Fibroblast of skin of right quadriceps (primary cell): ENCODE measurements at regions not wholly inside any gene's neighbourhood (a gene's known extent, or its start where the extent isn't known, plus 50 kb on each side); places are given as distances from the start of the nearest gene placed in this dataset.
A peak's percentile ranks its signal among the peaks of the same experiment; 100 is the strongest.

Experiments
- DNase-seq: peaks from one replicate; pipeline ENCODE4 v3.0.0-alpha.2; 2013

DNA sequence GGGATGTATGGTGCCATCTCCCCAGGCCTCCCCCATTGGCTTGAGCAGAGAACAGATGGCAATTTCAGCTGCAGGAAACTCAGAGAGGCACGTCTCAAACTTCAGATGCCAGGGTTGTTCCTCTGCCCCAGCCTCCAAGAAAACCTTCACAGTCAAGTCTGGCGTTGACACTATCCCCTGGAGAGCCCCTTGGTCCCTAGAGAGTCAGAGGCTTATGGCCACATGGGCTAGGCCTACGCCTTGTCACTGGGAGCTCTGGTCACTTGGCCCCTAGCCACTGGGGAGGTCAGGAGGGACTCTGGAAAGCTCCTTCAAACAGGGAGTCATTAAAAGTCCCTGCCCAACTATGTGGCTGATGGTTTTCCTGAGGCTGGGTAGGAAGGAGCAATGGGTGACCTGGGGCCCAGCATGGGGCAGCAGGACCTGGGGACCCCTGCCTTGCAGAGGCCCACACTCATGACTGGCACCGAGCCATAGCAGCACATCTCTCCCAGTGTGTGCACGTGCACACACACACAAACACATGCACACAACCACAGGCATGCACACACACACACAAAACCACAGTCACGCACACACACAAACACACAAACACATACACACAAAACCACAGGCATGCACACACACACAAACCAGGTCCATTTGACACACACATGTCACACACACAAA, 144.2 kb downstream of the GADD45G start:
- no peak for DNase-seq

DNA sequence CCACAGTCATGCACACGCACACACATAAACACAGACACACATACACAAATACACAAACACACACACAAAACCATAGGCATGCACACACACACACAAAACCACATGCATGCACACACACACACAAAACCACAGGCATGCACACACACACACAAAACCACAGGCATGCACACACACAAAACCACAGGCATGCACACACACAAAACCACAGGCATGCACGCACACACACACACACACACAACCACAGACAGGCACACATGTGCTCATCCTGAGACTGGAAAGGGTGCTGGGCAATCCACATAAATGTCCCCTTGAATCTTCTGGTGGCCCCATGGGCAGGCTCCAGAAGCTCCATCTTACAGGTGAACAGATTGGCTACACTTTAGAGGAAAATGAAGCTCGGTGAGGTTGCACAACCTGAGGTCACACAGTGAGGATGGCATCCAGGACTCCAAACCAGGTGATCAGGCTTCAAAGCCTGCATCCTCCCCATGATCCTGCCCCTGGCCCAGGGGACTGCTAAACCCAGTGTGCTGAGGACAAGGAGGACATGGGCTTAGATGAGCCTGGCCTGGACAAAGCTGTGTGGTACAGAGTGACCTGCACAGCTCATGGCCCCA, 144.8 kb downstream of the GADD45G start:
- peak; percentile 65 for DNase-seq

DNA sequence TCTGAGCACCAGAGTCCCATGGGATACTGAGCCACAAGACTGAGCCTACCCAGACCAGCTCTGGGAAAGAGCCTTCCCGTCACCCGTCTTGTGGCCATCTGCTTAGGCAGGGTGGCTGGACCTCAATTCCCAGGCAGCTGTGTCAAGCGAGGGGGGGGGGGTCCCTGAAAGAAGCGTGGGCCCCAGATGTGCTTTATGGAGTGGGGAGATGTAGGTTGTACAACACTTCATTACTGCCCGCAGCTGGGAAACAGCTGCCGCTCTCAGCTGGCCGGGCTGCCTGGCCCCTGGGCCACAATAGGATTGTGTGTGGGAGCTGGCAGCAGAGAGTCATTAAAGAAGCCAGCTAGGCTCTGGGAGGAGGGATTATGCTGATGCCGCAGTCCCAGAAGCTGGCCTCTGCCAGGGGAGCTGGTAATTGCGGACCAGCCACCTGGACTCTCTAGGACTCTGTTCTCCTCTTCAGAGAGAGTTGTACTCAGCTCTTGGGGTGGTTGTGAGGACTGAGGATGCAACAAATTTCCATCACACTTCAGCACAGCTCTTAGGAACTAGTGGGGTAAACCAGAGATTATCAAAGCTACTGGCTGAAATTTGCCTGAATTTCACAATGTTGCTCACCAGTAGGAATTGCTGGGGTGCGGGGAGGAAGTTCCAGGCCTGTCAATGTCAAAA, 145.4 kb downstream of the GADD45G start:
- DNase-seq, result no peak

DNA sequence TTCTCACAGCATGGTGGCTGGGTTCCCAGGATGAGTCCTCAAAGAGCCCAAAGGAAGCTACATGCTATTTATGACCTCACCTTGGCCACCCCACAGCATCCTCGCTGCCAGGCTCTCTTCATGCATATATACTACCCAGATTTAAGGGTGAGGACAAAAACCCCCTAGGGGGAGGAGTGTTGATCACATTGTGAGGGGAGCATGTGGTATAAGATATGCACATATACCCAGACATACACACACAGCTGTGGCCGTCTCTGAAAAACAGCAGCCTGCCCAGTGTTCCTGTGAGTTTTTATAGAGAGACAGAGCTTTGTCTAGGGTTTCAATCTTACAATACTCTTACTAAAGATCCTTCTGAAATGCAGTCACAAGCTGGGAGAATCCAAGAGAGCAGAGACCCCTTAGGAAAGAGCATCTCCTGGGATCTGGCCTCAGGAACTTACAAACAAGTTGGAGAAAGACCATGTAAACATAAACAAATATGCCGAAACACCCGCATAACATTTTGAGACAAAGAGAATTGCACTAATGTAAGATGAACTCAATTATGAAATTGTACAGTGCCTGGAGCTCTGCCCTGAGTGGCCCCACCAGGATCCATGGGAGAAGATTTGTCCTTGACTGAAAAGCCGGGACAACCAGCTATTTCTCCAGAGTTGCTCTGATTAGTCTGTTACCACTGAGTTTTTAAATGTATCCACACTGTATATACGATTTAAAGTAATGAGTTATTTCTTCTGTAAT, 146.4 kb downstream of the GADD45G start:
- DNase-seq, result no peak

DNA sequence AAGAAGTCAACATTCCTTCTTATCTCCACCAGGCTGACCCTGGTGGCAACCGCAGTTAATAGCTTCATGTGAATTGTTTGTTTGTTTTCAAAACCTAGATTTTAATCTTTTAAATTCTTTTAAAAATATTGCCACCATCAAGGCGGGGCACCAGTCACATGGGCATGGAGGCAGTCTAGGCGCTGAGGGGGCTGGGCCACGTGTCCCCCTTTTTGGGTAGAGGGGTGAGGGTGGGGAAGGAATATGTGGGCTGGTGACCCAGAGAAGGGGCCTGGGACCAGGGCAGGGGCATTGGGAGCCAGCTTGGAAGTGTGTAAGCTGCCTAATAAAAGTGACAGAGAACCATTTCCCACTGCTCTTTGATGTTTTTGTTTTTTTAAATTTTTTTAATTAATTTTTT, 147.3 kb downstream of the GADD45G start:
- DNase-seq, result no peak

DNA sequence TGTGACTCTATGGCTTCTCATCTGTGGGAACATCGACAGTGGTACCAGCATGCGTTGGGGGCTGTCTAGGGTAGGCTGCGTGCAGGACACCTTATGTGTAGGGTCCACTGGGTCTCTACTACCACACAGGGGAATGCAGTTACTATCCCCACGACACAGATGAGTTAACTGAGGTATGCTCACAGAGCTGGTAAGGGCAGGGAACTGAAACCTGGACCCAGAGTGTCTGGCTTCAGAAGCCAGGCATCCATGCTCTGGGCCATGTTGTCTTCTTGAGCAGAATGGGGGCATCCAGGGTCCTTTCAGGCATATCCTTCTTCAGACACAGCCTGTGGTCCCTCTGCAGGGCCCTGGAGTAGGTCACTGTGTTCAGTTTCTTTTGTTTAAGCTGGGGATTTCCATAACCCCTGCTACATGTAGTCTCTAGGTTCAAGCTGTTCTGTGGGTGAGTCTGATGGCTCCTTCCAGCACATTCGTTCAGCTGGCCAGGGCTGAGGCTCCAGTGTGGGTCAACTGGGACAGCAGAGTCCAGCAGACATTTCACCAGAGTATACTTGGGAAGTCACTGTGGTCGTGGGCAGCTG, 148.8 kb downstream of the GADD45G start:
- DNase-seq, result no peak

DNA sequence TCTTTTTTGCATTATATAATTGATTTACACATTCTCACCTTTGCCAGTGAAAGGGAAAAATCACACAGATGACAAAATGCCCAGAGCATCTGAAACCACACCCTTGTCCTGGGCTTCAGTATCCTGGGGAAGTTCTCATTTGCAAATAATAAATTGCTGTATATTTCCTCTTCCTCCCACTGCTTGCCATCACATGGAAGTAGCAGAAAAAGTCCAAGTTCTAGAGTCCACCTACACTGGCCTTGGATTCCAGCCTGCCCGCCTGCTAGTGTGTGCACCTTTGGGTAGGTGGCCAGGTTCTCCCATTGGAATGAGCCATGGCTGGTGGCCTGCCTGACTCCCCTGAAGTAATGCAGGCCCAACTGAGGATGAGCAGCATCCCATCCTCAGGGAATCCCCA, 149.4 kb downstream of the GADD45G start:
- DNase-seq, result no peak

DNA sequence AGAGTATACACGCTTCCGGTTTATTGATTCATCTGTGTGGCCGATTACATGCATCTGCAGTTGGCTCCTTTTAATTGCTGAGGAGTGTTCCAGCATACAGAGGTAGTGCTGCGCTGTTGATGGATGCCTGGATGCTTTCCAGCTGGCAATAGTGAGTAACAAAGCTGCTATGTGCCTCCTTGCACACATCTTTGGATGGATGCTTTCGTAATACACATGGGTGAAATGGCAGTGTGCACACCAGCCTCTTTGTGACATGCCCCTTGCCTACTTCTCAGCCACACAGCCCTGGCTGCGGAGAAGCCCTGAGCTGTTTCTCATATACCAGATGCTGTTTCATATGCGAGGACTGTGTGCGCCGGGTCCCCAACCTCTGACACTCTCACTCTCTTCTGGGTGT, 151.0 kb downstream of the GADD45G start:
- peak; percentile 94 for DNase-seq

DNA sequence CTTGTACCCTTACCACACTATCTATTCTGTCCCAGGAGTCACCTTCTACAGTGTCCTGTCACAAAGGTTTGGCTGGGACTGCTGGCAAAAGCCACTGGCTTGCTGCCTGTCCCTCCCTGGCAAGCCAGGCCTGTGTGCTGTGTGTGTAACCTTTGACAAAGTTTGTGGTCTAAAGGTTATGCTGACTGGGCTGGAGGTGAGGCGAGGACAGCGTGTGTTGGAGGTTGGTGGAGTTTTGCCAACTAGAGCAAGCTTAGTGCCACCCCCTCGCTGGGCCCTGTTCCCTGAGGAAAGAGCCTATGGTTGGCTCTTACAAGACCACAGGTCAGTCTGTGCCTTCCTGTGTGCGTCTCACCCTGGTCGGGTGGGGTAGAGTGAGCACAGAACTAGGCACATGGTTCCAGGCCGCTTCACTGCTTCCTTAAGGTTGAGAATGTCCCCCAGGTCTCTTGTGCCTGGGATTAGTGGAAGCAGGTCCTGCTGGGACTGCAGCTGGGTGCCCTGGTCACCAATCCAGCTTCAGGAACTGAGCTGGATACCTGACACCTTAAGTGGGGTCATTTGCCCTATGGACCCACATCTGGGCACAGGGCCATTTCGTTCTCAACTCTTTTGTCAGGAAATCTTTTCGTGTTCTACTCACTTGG, 152.2 kb downstream of the GADD45G start:
- no peak for DNase-seq

DNA sequence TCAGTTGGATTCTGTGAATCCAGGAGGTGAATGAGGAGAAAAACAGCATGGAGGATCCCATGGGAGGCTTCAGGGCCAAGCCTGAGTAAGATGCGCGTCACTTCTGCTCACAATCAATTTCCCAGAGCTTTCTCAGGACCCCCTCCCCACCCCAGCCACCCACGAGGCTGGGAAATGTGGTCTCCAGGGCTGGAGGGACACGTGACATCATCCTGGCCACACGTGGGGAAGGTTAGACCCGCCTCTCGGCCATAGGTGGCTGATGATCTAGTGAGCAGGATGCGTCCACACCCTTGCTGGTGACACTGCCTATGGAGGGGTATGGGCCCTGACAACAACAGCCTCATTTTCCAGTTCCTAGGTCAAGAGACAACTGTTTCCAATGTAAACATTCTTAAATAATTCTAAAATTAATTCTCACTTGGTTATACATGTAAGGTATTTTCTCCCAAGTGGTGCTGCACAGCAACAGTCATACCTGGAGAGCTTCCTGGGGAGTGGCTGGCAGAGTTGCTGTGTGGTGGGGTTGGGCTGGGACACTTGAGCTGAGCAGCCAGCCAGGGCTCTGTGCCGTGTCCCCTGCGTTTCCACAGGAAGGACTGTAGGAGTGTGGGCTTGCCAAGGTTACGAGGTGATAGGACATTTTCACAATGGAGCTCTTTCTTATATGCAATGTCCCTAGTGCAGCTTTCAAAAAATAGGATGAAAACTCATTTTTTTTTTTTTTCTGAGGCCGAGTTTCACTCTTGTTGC, 153.1 kb downstream of the GADD45G start:
- DNase-seq, result no peak

DNA sequence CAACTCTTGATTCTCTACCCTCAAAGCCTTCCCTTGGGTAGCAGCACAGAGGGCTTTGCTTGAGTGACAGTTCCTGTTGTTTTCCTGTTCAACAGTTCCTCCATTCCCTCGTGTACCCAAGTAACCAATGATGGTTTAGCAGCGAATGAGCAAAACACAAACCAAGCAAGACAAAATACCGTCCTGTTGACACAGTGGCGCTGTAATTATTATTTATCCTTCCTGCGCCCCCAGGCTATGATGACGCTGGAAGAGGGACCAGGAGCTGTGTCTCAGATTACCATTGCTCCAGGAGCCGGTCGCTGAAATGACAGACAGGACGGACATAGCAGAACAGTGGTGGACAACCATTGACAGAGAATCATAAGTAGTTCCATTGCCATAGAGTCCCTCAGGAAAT, 154.8 kb downstream of the GADD45G start:
- DNase-seq, result no peak

DNA sequence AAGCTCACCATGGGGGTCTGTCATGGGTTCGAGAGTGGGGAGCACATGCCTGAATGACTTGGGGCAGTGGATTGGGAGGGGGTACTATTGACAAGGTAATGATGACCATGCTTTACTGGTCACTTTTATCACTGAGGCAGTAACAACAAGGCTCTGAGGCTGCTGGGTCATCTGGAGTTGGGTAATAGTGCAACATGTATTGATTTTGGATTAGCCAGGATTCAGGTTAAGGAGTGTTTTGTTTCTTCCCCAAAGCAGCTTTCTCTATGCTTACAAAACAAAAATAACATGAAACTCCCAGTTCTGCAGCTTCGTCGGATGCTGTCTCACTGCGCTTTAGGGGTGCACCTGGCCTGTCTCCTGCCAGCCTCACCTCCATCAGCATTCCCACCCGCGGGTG, 155.3 kb downstream of the GADD45G start:
- no peak for DNase-seq

DNA sequence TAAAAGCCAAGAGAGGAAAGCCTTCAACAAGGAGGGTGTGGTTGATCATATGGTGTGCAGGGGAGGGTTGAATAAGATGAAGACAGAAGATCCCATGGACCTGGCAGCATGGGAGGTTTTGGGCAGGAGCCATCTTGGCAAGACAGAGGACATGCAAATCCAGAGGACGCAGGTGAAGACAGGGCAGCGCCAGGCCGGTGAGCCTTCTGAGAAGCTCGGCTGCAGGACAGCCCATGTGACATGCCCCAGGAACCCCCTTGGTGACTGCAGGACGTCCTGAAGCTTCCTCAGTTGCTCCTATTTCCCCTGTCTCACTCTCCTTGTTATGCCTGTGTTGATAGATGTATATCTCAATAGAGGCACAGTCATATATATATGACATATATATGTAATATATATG, 159.4 kb downstream of the GADD45G start:
- DNase-seq, result no peak

DNA sequence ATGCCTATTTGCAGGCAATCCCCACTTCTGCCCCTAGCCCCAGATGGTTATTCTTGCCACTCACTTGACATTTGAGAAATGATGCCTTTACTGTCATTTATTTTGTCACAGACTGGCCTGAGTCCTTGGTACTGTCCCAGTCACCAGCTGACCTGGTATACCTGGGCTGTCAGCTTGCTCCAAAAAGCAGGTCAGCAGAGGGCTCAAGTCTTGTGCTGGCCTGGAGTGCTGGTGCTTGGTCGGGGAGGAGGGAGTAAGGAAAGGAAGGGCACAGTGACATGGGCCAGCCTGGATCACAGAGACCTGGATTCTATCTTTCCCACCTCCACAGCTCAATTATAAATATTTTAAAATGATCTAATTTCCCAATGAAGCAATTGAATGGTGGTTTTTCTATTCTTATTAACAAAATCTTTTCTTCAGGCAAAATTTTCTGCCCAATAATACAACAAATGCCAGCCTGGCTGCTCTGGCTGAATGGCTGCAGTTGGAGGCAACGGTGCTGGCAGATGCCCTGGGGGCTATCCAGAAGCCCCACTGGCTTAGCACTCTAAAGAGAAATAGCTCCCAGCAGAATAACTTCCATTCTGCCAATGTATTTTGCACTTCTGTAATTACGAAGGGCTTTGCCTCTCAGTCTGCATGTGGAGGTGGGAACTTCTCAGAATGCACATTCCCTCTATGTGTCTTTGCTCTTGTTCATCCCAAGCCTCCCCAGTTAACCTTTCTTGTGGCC, 160.6 kb downstream of the GADD45G start:
- DNase-seq, result no peak

DNA sequence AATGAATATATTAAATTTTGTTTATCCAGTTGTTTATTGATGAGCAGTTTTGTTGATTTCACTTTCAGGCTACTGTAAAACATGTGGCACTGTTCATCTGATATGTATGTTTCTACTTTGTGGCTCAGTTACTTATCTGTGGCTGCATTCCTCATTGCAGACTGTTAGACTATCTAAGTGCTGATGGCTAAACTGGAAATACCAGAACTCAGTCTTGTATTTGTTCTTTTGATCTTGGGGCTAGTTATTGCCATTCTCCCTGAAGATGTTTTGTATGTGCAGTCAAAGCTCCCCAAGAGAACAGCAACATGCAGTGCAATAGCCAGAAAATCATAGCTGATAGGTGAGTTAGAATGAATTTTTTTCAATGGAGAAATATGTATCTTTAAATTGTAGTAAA, 162.2 kb downstream of the GADD45G start:
- DNase-seq, result no peak

DNA sequence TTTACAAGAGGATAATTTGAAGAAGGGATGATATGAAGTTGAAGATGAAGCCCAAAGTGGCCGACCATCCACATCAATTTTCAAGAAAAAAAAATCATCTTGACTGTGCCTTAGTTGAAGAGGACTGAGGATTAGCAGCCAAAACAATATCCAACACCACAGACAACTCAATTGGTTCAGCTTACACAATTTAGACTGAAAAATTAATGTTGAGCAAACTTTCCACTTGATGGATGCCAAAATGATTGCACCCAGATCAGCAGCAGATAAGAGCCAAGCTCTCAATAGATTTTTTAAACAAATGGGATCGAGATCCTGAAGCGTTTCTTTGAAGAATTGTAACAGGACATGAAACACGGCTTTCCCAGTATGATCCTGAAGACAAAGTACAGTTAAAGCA, 163.2 kb downstream of the GADD45G start:
- no peak for DNase-seq

DNA sequence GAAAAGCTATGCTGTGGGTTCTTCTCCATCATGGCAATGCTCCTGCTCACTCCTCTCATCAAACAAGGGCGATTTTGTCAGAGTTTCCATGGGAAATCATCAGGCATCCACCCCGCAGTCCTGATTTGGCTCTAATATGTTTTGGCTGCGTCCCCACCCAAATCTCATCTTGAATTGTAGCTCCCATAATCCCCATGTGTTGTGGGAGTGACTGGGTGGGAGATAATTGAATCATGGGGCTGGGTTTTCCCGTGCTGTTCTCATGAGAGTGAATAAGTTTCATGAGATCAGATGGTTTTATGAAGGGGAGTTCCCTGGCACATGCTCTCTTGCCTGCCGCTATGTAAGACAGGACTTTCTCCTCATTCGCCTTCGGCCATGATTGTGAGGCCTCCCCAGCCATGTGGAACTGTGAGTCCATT, 163.8 kb downstream of the GADD45G start:
- no peak for DNase-seq

DNA sequence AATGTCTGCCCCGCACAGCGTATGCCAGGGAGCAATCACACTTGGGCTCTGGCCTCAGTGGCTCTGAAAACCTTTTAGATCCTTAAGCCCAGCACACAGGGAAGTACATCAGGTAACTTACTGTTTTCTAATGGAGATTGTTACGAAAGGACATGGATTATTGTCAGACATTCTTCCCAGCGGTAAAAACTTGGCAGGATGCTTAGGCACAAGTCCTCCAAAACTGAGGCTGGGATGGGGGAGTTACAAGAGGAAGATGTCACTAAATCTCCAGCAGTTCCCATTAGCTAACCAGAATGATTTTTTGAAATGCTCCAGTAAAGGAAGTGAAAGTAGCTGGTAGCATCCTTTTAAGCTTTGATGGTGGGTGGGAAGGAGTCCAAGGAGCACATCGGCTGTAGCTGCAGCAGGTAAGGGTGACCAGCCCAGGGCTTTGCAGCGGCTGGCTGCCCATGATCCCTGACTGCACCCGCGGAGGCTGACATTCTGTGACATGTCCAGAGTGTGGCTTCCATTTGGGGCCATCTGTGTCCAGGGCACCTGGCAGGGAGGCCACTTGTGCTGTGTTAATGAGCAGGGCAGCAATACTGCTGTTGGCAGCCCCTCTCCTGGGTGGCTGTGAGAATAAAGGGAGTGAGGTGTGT, 165.8 kb downstream of the GADD45G start:
- DNase-seq, result no peak

DNA sequence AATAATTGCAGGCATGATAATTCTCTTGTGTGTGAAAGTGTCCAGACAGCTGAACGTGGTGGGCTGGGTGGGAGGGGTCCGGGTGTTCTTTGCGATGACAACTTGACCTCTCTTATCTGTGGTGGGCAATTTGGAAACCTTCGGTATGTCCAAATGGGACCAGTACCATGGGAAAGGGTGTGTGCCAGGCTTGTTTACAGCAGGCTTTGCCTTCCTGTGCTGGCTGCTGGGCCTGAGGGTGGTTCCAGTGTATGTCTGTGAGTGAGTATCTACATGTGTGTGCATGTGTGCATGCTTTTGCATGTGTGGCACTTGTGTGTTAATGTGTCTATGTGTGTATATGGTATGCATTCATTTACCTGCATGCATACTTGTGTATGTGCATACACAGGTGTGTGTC, 166.4 kb downstream of the GADD45G start:
- no peak for DNase-seq

DNA sequence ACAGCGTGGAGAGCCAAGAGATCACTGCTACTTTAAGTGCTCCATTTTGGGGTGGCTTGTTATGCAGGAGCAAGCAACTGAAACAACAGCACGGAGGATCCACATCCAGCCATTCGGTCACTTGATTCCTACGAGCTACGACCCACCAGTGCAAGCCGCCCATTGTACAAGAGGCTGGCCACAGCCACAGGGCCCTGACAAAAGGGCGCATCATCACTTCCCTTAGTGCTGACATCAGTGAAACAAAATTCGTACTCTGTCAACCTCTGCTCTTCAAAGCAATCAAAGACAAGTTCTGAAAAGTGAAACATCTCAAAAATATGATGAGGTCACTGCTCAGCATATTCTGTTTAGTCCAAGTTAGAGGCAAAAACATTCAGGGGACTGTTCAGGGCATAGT, 168.4 kb downstream of the GADD45G start:
- DNase-seq, result no peak

DNA sequence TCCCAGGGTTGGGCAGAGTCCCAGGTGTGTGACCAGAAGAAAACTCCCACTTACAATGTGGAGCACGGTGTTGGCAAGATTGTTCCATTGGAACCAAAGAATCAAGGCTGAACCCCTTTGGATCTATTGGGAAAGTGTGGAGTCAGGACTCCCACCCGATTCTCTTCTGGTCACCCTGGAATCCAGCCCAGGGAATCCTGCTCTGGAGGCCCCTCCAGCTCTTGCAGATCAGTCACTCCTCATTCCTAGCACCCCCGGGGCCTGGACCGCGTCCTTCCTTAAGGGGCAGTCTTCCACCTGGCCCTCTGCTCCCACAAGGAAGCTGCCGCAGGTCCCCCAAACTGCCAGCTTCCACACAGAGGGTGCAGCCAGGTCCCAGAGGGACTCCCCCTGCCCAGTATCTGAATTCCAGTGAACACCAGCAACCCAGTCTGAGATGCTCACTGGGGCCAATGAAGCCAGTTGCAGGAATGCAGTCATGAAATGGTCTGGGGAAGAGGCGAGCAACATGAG, 170.1 kb downstream of the GADD45G start:
- DNase-seq, result no peak
